NCI-H2107 treated with DMSO at 0.1 percent for 48 hours (cell line): ENCODE measurements at regions not wholly inside any gene's neighbourhood (a gene's known extent, or its start where the extent isn't known, plus 50 kb on each side); places are given as distances from the start of the nearest gene placed in this dataset.
A peak's percentile ranks its signal among the peaks of the same experiment; 100 is the strongest.
"Not testable (repeated sequence)": the region's sequence is repeated elsewhere in the genome, so short reads cannot be mapped to it uniquely, and the experiment has no call there.

Experiments used
- DNase-seq: peaks from one replicate; lab custom pipeline; 2025; ENCODE audit not compliant: unreplicated experiment; lab: John Stamatoyannopoulos, UW

- no peak for DNase-seq
Observed at GRCh38 chr9:7481570-7481969, 318.0 kb downstream of the DMAC1 start.

- no peak for DNase-seq
Observed at GRCh38 chr9:7479300-7479699, 320.3 kb downstream of the DMAC1 start.

GRCh38 chr9:7478646-7479045, 320.9 kb downstream of the DMAC1 start:
- DNase-seq = no peak

GRCh38 chr9:7467186-7467585, 332.4 kb downstream of the DMAC1 start:
- DNase-seq = no peak

GRCh38 chr9:7461791-7462190, 337.8 kb downstream of the DMAC1 start:
- no peak for DNase-seq

- no peak for DNase-seq
Observed at GRCh38 chr9:7456793-7457530, 342.6 kb downstream of the DMAC1 start.

- no peak for DNase-seq
Observed at GRCh38 chr9:7456377-7456776, 343.2 kb downstream of the DMAC1 start.

GRCh38 chr9:7454624-7455023, 345.0 kb downstream of the DMAC1 start:
- no peak for DNase-seq

GRCh38 chr9:7452378-7452777, 347.2 kb downstream of the DMAC1 start:
- no peak for DNase-seq

- DNase-seq = no peak
Observed at GRCh38 chr9:7451062-7451461, 348.5 kb downstream of the DMAC1 start.

- DNase-seq = no peak
Observed at GRCh38 chr9:7443541-7443940, 356.0 kb downstream of the DMAC1 start.

GRCh38 chr9:7439355-7439995, 360.1 kb downstream of the DMAC1 start:
- DNase-seq = no peak

GRCh38 chr9:7436754-7437153, 362.8 kb downstream of the DMAC1 start:
- no peak for DNase-seq

GRCh38 chr9:7433508-7434292, 365.9 kb downstream of the DMAC1 start:
- DNase-seq = no peak

GRCh38 chr9:7432989-7433388, 366.6 kb downstream of the DMAC1 start:
- no peak for DNase-seq

GRCh38 chr9:7417397-7417796, 382.2 kb downstream of the DMAC1 start:
- DNase-seq = not testable (repeated sequence)

GRCh38 chr9:7415836-7416235, 383.7 kb downstream of the DMAC1 start:
- no peak for DNase-seq

GRCh38 chr9:7408845-7409244, 390.7 kb downstream of the DMAC1 start:
- no peak for DNase-seq

GRCh38 chr9:7407246-7407645, 392.3 kb downstream of the DMAC1 start:
- DNase-seq = no peak

GRCh38 chr9:7405924-7406604, 393.5 kb downstream of the DMAC1 start:
- no peak for DNase-seq

GRCh38 chr9:7403839-7404487, 395.6 kb downstream of the DMAC1 start:
- peak; percentile 63 for DNase-seq
